GM12874 (cell line): ENCODE measurements at regions not wholly inside any gene's neighbourhood (a gene's known extent, or its start where the extent isn't known, plus 50 kb on each side); places are given as distances from the start of the nearest gene placed in this dataset.

Experiments used
- TF ChIP-seq, protein P1 (sequence below): IDR thresholded peaks from 2 replicates; pipeline ENCODE4 v1.5.1; 2011; ENCODE audit warnings: low read depth, mild to moderate bottlenecking, control low read depth, low read length, moderate library complexity; ENCODE audit not compliant: insufficient read depth

GRCh38 chr4:14607001-14607400 lies 395.3 kb upstream of the CPEB2 start:
- TF ChIP-seq, protein P1, sequence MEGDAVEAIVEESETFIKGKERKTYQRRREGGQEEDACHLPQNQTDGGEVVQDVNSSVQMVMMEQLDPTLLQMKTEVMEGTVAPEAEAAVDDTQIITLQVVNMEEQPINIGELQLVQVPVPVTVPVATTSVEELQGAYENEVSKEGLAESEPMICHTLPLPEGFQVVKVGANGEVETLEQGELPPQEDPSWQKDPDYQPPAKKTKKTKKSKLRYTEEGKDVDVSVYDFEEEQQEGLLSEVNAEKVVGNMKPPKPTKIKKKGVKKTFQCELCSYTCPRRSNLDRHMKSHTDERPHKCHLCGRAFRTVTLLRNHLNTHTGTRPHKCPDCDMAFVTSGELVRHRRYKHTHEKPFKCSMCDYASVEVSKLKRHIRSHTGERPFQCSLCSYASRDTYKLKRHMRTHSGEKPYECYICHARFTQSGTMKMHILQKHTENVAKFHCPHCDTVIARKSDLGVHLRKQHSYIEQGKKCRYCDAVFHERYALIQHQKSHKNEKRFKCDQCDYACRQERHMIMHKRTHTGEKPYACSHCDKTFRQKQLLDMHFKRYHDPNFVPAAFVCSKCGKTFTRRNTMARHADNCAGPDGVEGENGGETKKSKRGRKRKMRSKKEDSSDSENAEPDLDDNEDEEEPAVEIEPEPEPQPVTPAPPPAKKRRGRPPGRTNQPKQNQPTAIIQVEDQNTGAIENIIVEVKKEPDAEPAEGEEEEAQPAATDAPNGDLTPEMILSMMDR, result no peak

DNA sequence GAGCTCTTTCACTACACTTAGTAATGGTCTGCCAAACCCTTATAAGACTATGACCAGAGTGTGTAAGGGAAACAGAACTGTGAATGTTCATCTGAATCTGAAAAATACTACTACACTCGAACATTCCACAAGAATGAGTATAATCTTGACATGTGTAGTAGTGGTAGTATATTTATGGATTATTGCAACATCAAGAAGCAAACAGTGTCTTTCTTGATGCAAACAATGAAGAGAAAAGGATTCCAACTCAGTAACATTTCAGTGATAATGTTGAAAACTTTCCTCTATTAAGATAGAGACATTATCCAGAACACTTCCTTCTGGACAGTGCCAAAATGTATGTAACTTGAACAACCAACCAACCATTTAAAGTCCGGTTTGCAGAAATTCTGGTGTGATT lies 394.7 kb upstream of the CPEB2 start:
- TF ChIP-seq, protein P1, result no peak

DNA sequence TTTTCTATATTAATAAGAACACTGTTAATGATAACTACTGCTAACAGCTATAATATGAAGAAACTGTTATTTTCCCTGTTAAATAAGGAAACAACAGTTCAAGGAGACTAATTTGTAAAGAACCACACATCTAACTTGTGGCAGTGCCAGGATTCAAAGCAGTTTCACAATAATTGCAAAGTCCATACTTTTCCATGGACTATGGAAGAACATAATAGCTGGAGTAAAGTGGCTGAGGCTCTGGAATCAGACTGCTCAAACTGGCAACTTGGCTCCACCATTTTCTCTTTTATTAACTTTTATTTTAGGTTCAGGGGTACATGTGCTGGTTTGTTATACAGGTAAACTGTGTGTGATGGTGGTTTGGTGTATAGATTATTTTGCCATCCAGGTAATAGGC lies 393.7 kb upstream of the CPEB2 start:
- TF ChIP-seq, protein P1, result no peak

GRCh38 chr4:14614840-14615239 lies 387.4 kb upstream of the CPEB2 start:
- TF ChIP-seq, protein P1, result no peak

DNA sequence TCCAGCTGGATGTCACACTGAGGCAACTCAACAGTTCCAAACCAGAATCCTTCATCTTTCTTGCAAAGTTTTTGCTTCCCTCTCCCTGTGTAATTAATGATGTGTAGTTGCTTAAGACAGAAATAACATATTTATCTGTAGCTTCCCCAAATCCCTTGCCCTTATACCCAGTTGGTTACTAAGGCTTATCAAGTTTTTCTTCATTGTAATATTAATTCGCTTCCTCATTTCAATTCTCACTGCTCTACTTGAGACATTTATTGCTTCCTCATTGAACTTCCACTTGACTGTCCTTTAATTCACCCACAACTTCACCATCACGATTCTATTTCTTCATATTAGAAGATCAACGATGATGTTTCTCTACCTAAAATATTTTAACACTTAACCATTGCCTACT lies 386.6 kb upstream of the CPEB2 start:
- TF ChIP-seq, protein P1, result no peak

DNA sequence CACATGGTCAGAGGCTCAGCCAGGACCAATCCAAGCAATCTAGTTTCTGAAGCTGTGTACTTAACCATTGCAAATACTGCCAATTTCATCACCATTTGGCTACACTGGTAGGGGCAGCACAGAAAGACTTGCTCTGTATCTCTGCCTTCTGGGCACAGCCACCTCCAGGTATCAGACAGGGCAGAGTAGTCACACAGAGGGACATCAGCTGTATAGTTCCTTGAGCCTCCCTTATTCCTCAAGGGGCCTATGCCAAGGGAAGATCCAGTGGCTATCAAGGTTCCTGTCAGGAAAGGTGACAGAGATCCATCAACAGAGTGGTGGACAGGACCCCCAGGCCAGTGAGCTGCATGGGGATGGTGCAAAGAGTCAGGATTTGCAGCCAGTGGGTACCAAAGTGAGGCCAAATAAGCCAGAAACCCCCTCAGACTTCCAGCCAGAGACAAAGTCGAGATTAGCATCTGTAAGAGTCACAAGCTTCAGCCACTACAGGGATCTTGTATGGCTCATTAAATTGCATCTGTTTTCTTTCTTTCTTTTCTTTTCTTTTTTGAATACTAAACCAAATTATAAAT lies 381.6 kb upstream of the CPEB2 start:
- TF ChIP-seq, protein P1, result no peak

- TF ChIP-seq, protein P1, result no peak
Observed at GRCh38 chr4:14621731-14622463, 380.4 kb upstream of the CPEB2 start.
